K562 (cell line): ENCODE measurements at regions not wholly inside any gene's neighbourhood (a gene's known extent, or its start where the extent isn't known, plus 50 kb on each side); places are given as distances from the start of the nearest gene placed in this dataset.

ENCODE experiments used
- ATAC-seq: fragments of 200-7000 bp; cut with Tn5 transposase; 3 replicates; pipeline ENCODE4 v1.9.1; 2020; ENCODE audit warnings: moderate library complexity
- BruUV-seq: library from RNA; stranded (reverse); fragments of 400-500 nt; replicated peaks from 2 replicates; lab custom pipeline; 2021; lab: Mats Ljungman, UMichigan
- CTCF ChIA-PET: fragments of 300-600 bp; formaldehyde crosslinking; extraction: SDS; loops from one replicate; lab custom pipeline; 2021; ENCODE audit warnings: low intra/inter-chr PET ratio; lab: Yijun Ruan, JAX
- POLR2A ChIA-PET: fragments of 300-600, 350-650 bp; sonication (Branson Sonifier 250); formaldehyde crosslinking; extraction: SDS; loops from one replicate; lab custom pipeline; 2021; ENCODE audit warnings: antibody characterized with exemption, inconsistent platforms; lab: Yijun Ruan, JAX
- DNase-seq, 4 experiments: peaks; one replicate each; pipeline versions ENCODE4 v3.0.0 to v3.0.0-alpha.2; 2011 to 2018; ENCODE audit warnings: low spot score in 3 of 4, mixed read lengths in 3 of 4; ENCODE audit errors: extremely low read depth in 1 of 4
- FAIRE-seq: peaks from 2 replicates; lab custom pipeline; 2011; peaks lifted over from hg19 to GRCh38; lab: Jason Lieb, UNC
- H2AFZ ChIP-seq: 2 replicates; pipeline ENCODE4 v1.6.0; 2011; ENCODE audit warnings: low read depth, low read length, control low read depth, inconsistent platforms
- H3K27ac ChIP-seq: fragments of 200-600 bp; 3 replicates; pipeline ENCODE4 v1.8.0; 2011; ENCODE audit warnings: low read depth, mild to moderate bottlenecking, control low read depth, inconsistent platforms, low read length, moderate library complexity, mixed read lengths; ENCODE audit errors: extremely low read depth
- H3K27me3 ChIP-seq, 2 experiments: fragments of 300-600 bp in 1 of 2; 2 replicates in 1 of 2; 3 replicates in 1 of 2; pipeline versions ENCODE4 v1.6.0 to v1.8.0; 2011; ENCODE audit warnings: inconsistent platforms in 2 of 2, low read length in 2 of 2, mild to moderate bottlenecking in 1 of 2, mixed read lengths in 1 of 2, moderate library complexity in 1 of 2; ENCODE audit not compliant: control insufficient read depth in 2 of 2, insufficient read depth in 2 of 2
- H3K36me3 ChIP-seq: fragments of 300-600 bp; 3 replicates; pipeline ENCODE4 v1.8.0; 2011; ENCODE audit warnings: mild to moderate bottlenecking, low read length, inconsistent platforms; ENCODE audit not compliant: control insufficient read depth, insufficient read depth
- H3K4me1 ChIP-seq, 2 experiments: fragments of 200-600 bp in 1 of 2; replicated peaks in 1 of 2; 2 replicates in 1 of 2; 3 replicates in 1 of 2; pipeline versions ENCODE4 v1.5.1 to v1.8.0; 2011; ENCODE audit warnings: inconsistent platforms in 2 of 2, low read length in 2 of 2, mild to moderate bottlenecking in 1 of 2, mixed read lengths in 1 of 2, moderate library complexity in 1 of 2; ENCODE audit not compliant: control insufficient read depth in 2 of 2, insufficient read depth in 2 of 2
- H3K4me2 ChIP-seq: 2 replicates; pipeline ENCODE4 v1.6.1; 2011; ENCODE audit warnings: low read length, control low read depth, inconsistent platforms, mixed read lengths; ENCODE audit not compliant: insufficient read depth
- H3K4me3 ChIP-seq: fragments of 200-600 bp; sonication (generic), shearing (Covaris generic); 2 replicates; pipeline ENCODE4 v1.5.1; 2016; ENCODE audit warnings: control low read depth, inconsistent platforms
- H3K79me2 ChIP-seq: fragments of 200-600 bp; 3 replicates; pipeline ENCODE4 v1.8.0; 2011; ENCODE audit warnings: low read length, inconsistent platforms; ENCODE audit not compliant: control insufficient read depth, insufficient read depth
- H3K9ac ChIP-seq, 2 experiments: 2 replicates each; pipeline versions ENCODE4 v1.6.0 to v1.6.1; 2011; ENCODE audit warnings: low read depth in 2 of 2, low read length in 2 of 2, control low read depth in 1 of 2, inconsistent platforms in 1 of 2, mild to moderate bottlenecking in 1 of 2, mixed read lengths in 1 of 2; ENCODE audit not compliant: insufficient read depth in 1 of 2
- H3K9me1 ChIP-seq: one replicate; pipeline ENCODE4 v1.6.0; 2011; ENCODE audit warnings: inconsistent platforms, mild to moderate bottlenecking, low read length, moderate library complexity; ENCODE audit not compliant: control insufficient read depth, insufficient read depth
- H3K9me3 ChIP-seq: replicated peaks from 2 replicates; pipeline ENCODE4 v1.5.1; 2011; ENCODE audit warnings: low read depth, low read length, inconsistent platforms; ENCODE audit not compliant: control insufficient read depth, insufficient read depth
- H4K20me1 ChIP-seq: replicated peaks from 2 replicates; pipeline ENCODE4 v1.6.1; 2011; ENCODE audit warnings: low read length, inconsistent platforms, mixed read lengths; ENCODE audit not compliant: control insufficient read depth, insufficient read depth
- MYBL2 ChIP-seq, 2 experiments: fragments of 450-650 bp in 1 of 2; sonication (generic) in 1 of 2; formaldehyde crosslinking in 1 of 2; IDR thresholded peaks; 2 replicates each; pipeline versions ENCODE4 v1.6.1 to v1.8.1; 2017 to 2022; ENCODE audit warnings: borderline replicate concordance in 1 of 2, inconsistent platforms in 1 of 2, low read depth in 1 of 2, mild to moderate bottlenecking in 1 of 2, missing genetic modification reagents in 1 of 2, moderate library complexity in 1 of 2
- NEUROD1 ChIP-seq: fragments of 150-350 bp; IDR thresholded peaks from 2 replicates; pipeline ENCODE4 v1.6.1; 2014; ENCODE audit warnings: borderline replicate concordance, low read length, low read depth; ENCODE audit not compliant: partially characterized antibody
- POLR2B ChIP-seq: fragments of 450-650 bp; IDR thresholded peaks from 2 replicates; pipeline ENCODE4 v1.6.1; 2018; ENCODE audit warnings: low read depth; ENCODE audit not compliant: partially characterized antibody
- SPI1 ChIP-seq: IDR thresholded peaks from 2 replicates; pipeline ENCODE4 v1.6.1; 2011; ENCODE audit warnings: low read depth, low read length, control low read depth, borderline replicate concordance
- SREBF1 ChIP-seq: fragments of 150-350 bp; IDR thresholded peaks from 2 replicates; pipeline ENCODE4 v1.6.1; 2014; ENCODE audit warnings: antibody characterized with exemption, low read depth, low read length, borderline replicate concordance
- SUPT5H ChIP-seq: fragments of 450-650 bp; IDR thresholded peaks from 2 replicates; pipeline ENCODE4 v1.6.1; 2016
- ZNF121 ChIP-seq: sonication (generic); formaldehyde crosslinking; conservative IDR thresholded peaks from 2 replicates; pipeline ENCODE4 v1.8.0; 2022; ENCODE audit warnings: missing genetic modification reagents
- ZNF764 ChIP-seq: fragments of 250-450 bp; sonication (Bioruptor Pico); IDR thresholded peaks from 2 replicates; pipeline ENCODE4 v1.4.0; 2020; ENCODE audit warnings: low read depth, mild to moderate bottlenecking, moderate library complexity
- WGBS: fragments of 100-300 bp; shearing (Covaris generic); methylation state at CpG from one replicate; pipeline ENCODE4 v1.1.6; 2016; ENCODE audit warnings: low coverage, mixed read lengths; ENCODE audit not compliant: insufficient coverage; ENCODE audit errors: missing lambda C conversion rate; 5-methylcytosine and 5-hydroxymethylcytosine counted together
- in situ Hi-C: fragments of 300-500 bp; cut with MboI; formaldehyde crosslinking; loops from 4 replicates; pipeline ENCODE4 v1.15.0; 2018; ENCODE audit warnings: inconsistent platforms, mixed read lengths
- intact Hi-C: fragments of 100-400 bp; cut with micrococcal nuclease; formaldehyde crosslinking; loops from 2 replicates; pipeline ENCODE4 v1.14.2; 2022
- TF ChIP-seq, protein P1 (sequence below): sonication (generic); formaldehyde crosslinking; IDR thresholded peaks from 2 replicates; pipeline ENCODE4 v1.8.1; 2022; ENCODE audit warnings: missing genetic modification reagents

- FAIRE-seq (no peak), DNase-seq (no peak), ATAC-seq (no peak)
- in situ Hi-C loops (no loop called here), intact Hi-C loops (no loop called here)
- no peaks in the 10 kb centered on the region for H3K27me3 ChIP-seq
- no peaks in the 10 kb centered on the region; the same call in 1 of the 2 replicates for H4K20me1 ChIP-seq
- BruUV-seq, result no TSS peak
- H3K79me2 ChIP-seq, result no peaks in the 10 kb centered on the region
- TF ChIP-seq ZNF764 (CRISPR knock-in tag) (no peak), SREBF1 (no peak), MYBL2 (IDR thresholded peaks at IDR 0.05; ENCODE audit: low read depth) (no peak), MYBL2 (CRISPR knock-in tag; IDR thresholded peaks at IDR 0.05; ENCODE audit: borderline replicate concordance) (no peak), ZNF121 (CRISPR knock-in tag) (peak; percentile 65; the same call in 1 of the 2 replicates)
- TF ChIP-seq, all 486 proteins: peak for 1
- H3K9me3 ChIP-seq, result no peaks in the 10 kb centered on the region
- no peak overlapping the region for H2AFZ ChIP-seq
- ChIA-PET POLR2A (interaction anchor here (0.6 kb wide), 2 partner anchors 12 to 958 kb away, joined by 3 read pairs; no protein-coding TSS in a partner anchor), CTCF (no interaction called here)
- no peak overlapping the region for H3K27ac ChIP-seq
- H3K9ac ChIP-seq, result no peak overlapping the region
- no peak overlapping the region for H3K4me2 ChIP-seq
- no peaks in the 10 kb centered on the region for H3K9me1 ChIP-seq
- H3K4me3 ChIP-seq, result no peak overlapping the region
- peaks cover 0 to 9% of the 10 kb centered on the region in 2 experiments; a peak in 3 of 5 replicates for H3K4me1 ChIP-seq
- WGBS, result 69% methylated on average over 2 of the region's 2 CpGs
- peaks cover 54% of the 10 kb centered on the region for H3K36me3 ChIP-seq
Measured at GRCh38 chr19:28430214-28430613, 782.7 kb downstream of the UQCRFS1 start.

DNA sequence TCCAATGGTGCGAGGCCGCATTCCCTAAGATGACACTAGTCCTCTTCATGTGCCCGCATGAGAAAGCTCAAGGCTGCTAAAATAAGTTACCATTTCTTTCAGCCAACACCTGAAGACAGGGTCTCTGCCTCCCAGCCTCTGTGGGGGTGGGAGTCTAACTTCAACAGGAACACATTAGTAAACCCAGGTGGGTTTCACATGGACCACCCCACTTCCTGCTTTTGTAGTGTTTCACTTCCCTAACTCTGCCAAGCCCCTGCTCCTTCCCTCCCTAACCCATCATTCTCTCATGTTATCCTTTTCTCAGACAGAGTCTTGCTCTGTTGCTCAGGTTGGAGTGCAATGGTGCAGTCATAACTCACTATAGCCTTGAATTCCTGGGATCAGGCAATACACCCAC, 783.6 kb downstream of the UQCRFS1 start:
- ATAC-seq (no peak), FAIRE-seq (no peak), DNase-seq (no peak)
- Histone ChIP-seq H3K9ac (no peak overlapping the region), H3K4me3 (no peak overlapping the region), H3K79me2 (no peaks in the 10 kb centered on the region), H4K20me1 (peaks cover 3% of the 10 kb centered on the region; the same call in 1 of the 2 replicates), H3K9me1 (no peaks in the 10 kb centered on the region), H3K36me3 (peaks cover 57% of the 10 kb centered on the region), H2AFZ (no peak overlapping the region), H3K27ac (no peak overlapping the region), H3K9me3 (no peaks in the 10 kb centered on the region), H3K4me2 (no peak overlapping the region), H3K27me3 (no peaks in the 10 kb centered on the region), H3K4me1 (peaks cover 0 to 9% of the 10 kb centered on the region in 2 experiments; a peak in 4 of 5 replicates)
- in situ Hi-C loops, result no loop called here
- no TSS peak for BruUV-seq
- WGBS, result 88% methylated on average over 3 of the region's 3 CpGs
- TF ChIP-seq NEUROD1, result no peak
- TF ChIP-seq SUPT5H, result 0 out of 2 replicates have a peak, but pooled peaks have one; percentile 38
- TF ChIP-seq POLR2B, result peak; percentile 38
- no peak for TF ChIP-seq SPI1
- TF ChIP-seq, protein P1, sequence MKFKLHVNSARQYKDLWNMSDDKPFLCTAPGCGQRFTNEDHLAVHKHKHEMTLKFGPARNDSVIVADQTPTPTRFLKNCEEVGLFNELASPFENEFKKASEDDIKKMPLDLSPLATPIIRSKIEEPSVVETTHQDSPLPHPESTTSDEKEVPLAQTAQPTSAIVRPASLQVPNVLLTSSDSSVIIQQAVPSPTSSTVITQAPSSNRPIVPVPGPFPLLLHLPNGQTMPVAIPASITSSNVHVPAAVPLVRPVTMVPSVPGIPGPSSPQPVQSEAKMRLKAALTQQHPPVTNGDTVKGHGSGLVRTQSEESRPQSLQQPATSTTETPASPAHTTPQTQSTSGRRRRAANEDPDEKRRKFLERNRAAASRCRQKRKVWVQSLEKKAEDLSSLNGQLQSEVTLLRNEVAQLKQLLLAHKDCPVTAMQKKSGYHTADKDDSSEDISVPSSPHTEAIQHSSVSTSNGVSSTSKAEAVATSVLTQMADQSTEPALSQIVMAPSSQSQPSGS (CRISPR knock-in tag), result 0 out of 2 replicates have a peak, but pooled peaks have one; percentile 11
- intact Hi-C loops, result no loop called here
- ChIA-PET CTCF (no interaction called here), POLR2A (no interaction called here)
